WTC11 (cell line): ENCODE measurements at regions not wholly inside any gene's neighbourhood (a gene's known extent, or its start where the extent isn't known, plus 50 kb on each side); places are given as distances from the start of the nearest gene placed in this dataset.

Source experiments
- ATAC-seq: fragments of 200-7000 bp; cut with Tn5 transposase; 2 replicates; pipeline ENCODE4 v1.10.0; 2021; ENCODE audit warnings: mild to moderate bottlenecking, moderate library complexity
- CTCF ChIA-PET: fragments of 300-600 bp; sonication (Branson Sonifier 250); formaldehyde crosslinking; loops from one replicate; lab custom pipeline; 2021; ENCODE audit warnings: antibody characterized with exemption; lab: Charles Lee
- POLR2A ChIA-PET: fragments of 350-600 bp; sonication (Branson Sonifier 250); formaldehyde crosslinking; loops from one replicate; lab custom pipeline; 2021; ENCODE audit warnings: antibody characterized with exemption; lab: Charles Lee
- DNase-seq: peaks from one replicate; pipeline ENCODE4 v3.0.0; 2021; ENCODE audit warnings: low spot score
- H3K27ac Mint-ChIP-seq: 2 replicates; pipeline ENCODE4 v1.8.0; 2021; ENCODE audit warnings: mixed read lengths
- H3K27me3 Mint-ChIP-seq: 2 replicates; pipeline ENCODE4 v1.8.0; 2021; ENCODE audit warnings: low read depth, mild to moderate bottlenecking, moderate library complexity, mixed read lengths
- H3K36me3 Mint-ChIP-seq: 2 replicates; pipeline ENCODE4 v1.8.0; 2021; ENCODE audit warnings: mixed read lengths
- H3K4me1 Mint-ChIP-seq: 2 replicates; pipeline ENCODE4 v1.8.0; 2022; ENCODE audit warnings: mixed read lengths
- H3K4me3 Mint-ChIP-seq: 2 replicates; pipeline ENCODE4 v1.8.0; 2021; ENCODE audit warnings: mild to moderate bottlenecking, moderate library complexity, mixed read lengths
- H3K9me3 Mint-ChIP-seq: 2 replicates; pipeline ENCODE4 v1.8.0; 2021; ENCODE audit warnings: mixed read lengths
- ATF3 ChIP-seq: sonication (generic); formaldehyde crosslinking; conservative IDR thresholded peaks from 2 replicates; pipeline ENCODE4 v1.8.1; 2022; ENCODE audit warnings: mild to moderate bottlenecking, missing genetic modification reagents
- E2F4 ChIP-seq: sonication (generic); formaldehyde crosslinking; IDR thresholded peaks from 2 replicates; pipeline ENCODE4 v1.8.1; 2022; ENCODE audit warnings: low read depth, mild to moderate bottlenecking, moderate library complexity, missing genetic modification reagents, borderline replicate concordance
- ERG ChIP-seq: fragments of 250-450 bp; sonication (Bioruptor Pico); IDR thresholded peaks from 2 replicates; pipeline ENCODE4 v1.8.0; 2021; ENCODE audit warnings: mild to moderate bottlenecking
- GABPB1 ChIP-seq: sonication (generic); formaldehyde crosslinking; IDR thresholded peaks from 2 replicates; pipeline ENCODE4 v1.8.1; 2023; ENCODE audit warnings: mild to moderate bottlenecking, missing genetic modification reagents
- GTF2I ChIP-seq: fragments of 250-450 bp; sonication (Bioruptor Pico); conservative IDR thresholded peaks from 2 replicates; pipeline ENCODE4 v1.4.0; 2021; ENCODE audit warnings: mild to moderate bottlenecking
- HMGA2 ChIP-seq: fragments of 250-450 bp; sonication (Bioruptor Pico); IDR thresholded peaks from 2 replicates; pipeline ENCODE4 v1.4.0; 2021; ENCODE audit warnings: mild to moderate bottlenecking, moderate library complexity
- HMGXB4 ChIP-seq: sonication (generic); formaldehyde crosslinking; IDR thresholded peaks from 2 replicates; pipeline ENCODE4 v1.8.1; 2023; ENCODE audit warnings: mild to moderate bottlenecking, moderate library complexity, missing genetic modification reagents
- JAZF1 ChIP-seq: fragments of 250-450 bp; sonication (Bioruptor Pico); IDR thresholded peaks from 2 replicates; pipeline ENCODE4 v1.9.0; 2021; ENCODE audit warnings: moderate library complexity, mild to moderate bottlenecking, inconsistent platforms
- MYBL2 ChIP-seq: sonication (generic); formaldehyde crosslinking; IDR thresholded peaks from 2 replicates; pipeline ENCODE4 v1.8.1; 2023; ENCODE audit warnings: mild to moderate bottlenecking, moderate library complexity, missing genetic modification reagents
- NFYB ChIP-seq: sonication (generic); formaldehyde crosslinking; conservative IDR thresholded peaks from 2 replicates; pipeline ENCODE4 v1.8.0; 2022; ENCODE audit warnings: low read depth, missing genetic modification reagents
- NR3C1 ChIP-seq: sonication (generic); formaldehyde crosslinking; conservative IDR thresholded peaks from 2 replicates; pipeline ENCODE4 v1.8.1; 2023; ENCODE audit warnings: low read depth, mild to moderate bottlenecking, missing genetic modification reagents
- PREB ChIP-seq: sonication (generic); formaldehyde crosslinking; IDR thresholded peaks from 2 replicates; pipeline ENCODE4 v1.8.1; 2022; ENCODE audit warnings: mild to moderate bottlenecking, missing genetic modification reagents, moderate library complexity, borderline replicate concordance
- PRRX2 ChIP-seq: fragments of 250-450 bp; sonication (Bioruptor Pico); IDR thresholded peaks from 2 replicates; pipeline ENCODE4 v1.8.0; 2021; ENCODE audit warnings: mild to moderate bottlenecking
- RORB ChIP-seq: fragments of 250-450 bp; sonication (Bioruptor Pico); IDR thresholded peaks from 2 replicates; pipeline ENCODE4 v1.9.0; 2021; ENCODE audit warnings: mild to moderate bottlenecking
- ZBTB43 ChIP-seq: sonication (generic); formaldehyde crosslinking; IDR thresholded peaks from 2 replicates; pipeline ENCODE4 v1.8.1; 2023; ENCODE audit warnings: mild to moderate bottlenecking, missing genetic modification reagents
- ZNF232 ChIP-seq: sonication (generic); formaldehyde crosslinking; IDR thresholded peaks from 2 replicates; pipeline ENCODE4 v1.8.0; 2022; ENCODE audit warnings: mild to moderate bottlenecking, missing genetic modification reagents
- ZNF263 ChIP-seq: sonication (generic); formaldehyde crosslinking; IDR thresholded peaks from 2 replicates; pipeline ENCODE4 v1.8.1; 2022; ENCODE audit warnings: low read depth, mild to moderate bottlenecking, moderate library complexity, missing genetic modification reagents
- ZNF281 ChIP-seq: sonication (generic); formaldehyde crosslinking; IDR thresholded peaks from 2 replicates; pipeline ENCODE4 v1.8.0; 2023; ENCODE audit warnings: mild to moderate bottlenecking, missing genetic modification reagents

GRCh38 chr9:105151686-105151995 lies 92.8 kb upstream of the SLC44A1 start:
- no peak for ATAC-seq
- H3K36me3 Mint-ChIP-seq = no peaks in the 10 kb centered on the region
- peaks cover 9% of the 10 kb centered on the region for H3K4me1 Mint-ChIP-seq
- no peaks in the 10 kb centered on the region for H3K9me3 Mint-ChIP-seq
- no peak overlapping the region for H3K4me3 Mint-ChIP-seq
- no peak for DNase-seq
- TF ChIP-seq ERG (CRISPR knock-in tag) (no peak), NFYB (no peak), GABPB1 (CRISPR knock-in tag) (no peak), GTF2I (CRISPR knock-in tag) (no peak), ZBTB43 (no peak), MYBL2 (CRISPR knock-in tag) (no peak), ZNF232 (CRISPR knock-in tag) (no peak), RORB (CRISPR knock-in tag) (no peak), ATF3 (CRISPR knock-in tag) (no peak), PREB (no peak), HMGA2 (CRISPR knock-in tag) (no peak), ZNF281 (CRISPR knock-in tag) (no peak), NR3C1 (no peak), HMGXB4 (CRISPR knock-in tag) (no peak), E2F4 (no peak), PRRX2 (CRISPR knock-in tag) (no peak), JAZF1 (CRISPR knock-in tag) (no peak), ZNF263 (CRISPR knock-in tag) (no peak)
- no peaks in the 10 kb centered on the region; the same call in 1 of the 2 replicates for H3K27me3 Mint-ChIP-seq
- ChIA-PET POLR2A (no interaction called here), CTCF (no interaction called here)
- H3K27ac Mint-ChIP-seq = no peak overlapping the region
